Liver (tissue), 3 donors: ENCODE measurements at regions not wholly inside any gene's neighbourhood (a gene's known extent, or its start where the extent isn't known, plus 50 kb on each side); places are given as distances from the start of the nearest gene placed in this dataset.

Experiments used
- EGR1 ChIP-seq, 2 donors: IDR thresholded peaks; 2 replicates each; pipeline ENCODE4 v1.6.1; 2016 to 2018; ENCODE audit warnings: antibody characterized with exemption in 2 of 2, low read depth in 2 of 2
- JUND ChIP-seq, 2 donors: IDR thresholded peaks; 2 replicates each; pipeline ENCODE4 v1.6.1; 2016; ENCODE audit warnings: antibody characterized with exemption in 2 of 2
- TAF1 ChIP-seq: conservative IDR thresholded peaks from 2 replicates; pipeline ENCODE4 v1.6.1; 2016; ENCODE audit warnings: antibody characterized with exemption, mild to moderate bottlenecking
- YY1 ChIP-seq: IDR thresholded peaks from 2 replicates; pipeline ENCODE4 v1.6.1; 2016; ENCODE audit warnings: antibody characterized with exemption, mild to moderate bottlenecking
- TF ChIP-seq, protein P1 (sequence below): fragments of 150-350 bp; IDR thresholded peaks from 2 replicates; pipeline ENCODE4 v1.5.1; 2017; ENCODE audit warnings: improper control_type of control experiment, low read depth, low read length; ENCODE audit not compliant: missing input control
- donor health status: healthy.
- donor health status: healthy.

- TF ChIP-seq, protein P1, sequence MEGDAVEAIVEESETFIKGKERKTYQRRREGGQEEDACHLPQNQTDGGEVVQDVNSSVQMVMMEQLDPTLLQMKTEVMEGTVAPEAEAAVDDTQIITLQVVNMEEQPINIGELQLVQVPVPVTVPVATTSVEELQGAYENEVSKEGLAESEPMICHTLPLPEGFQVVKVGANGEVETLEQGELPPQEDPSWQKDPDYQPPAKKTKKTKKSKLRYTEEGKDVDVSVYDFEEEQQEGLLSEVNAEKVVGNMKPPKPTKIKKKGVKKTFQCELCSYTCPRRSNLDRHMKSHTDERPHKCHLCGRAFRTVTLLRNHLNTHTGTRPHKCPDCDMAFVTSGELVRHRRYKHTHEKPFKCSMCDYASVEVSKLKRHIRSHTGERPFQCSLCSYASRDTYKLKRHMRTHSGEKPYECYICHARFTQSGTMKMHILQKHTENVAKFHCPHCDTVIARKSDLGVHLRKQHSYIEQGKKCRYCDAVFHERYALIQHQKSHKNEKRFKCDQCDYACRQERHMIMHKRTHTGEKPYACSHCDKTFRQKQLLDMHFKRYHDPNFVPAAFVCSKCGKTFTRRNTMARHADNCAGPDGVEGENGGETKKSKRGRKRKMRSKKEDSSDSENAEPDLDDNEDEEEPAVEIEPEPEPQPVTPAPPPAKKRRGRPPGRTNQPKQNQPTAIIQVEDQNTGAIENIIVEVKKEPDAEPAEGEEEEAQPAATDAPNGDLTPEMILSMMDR: no peak
- TF ChIP-seq TAF1 (no peak), YY1 (no peak), JUND (IDR thresholded peaks at IDR 0.05) (no peak), EGR1 (IDR thresholded peaks at IDR 0.05; ENCODE audit: low read depth in 2 of 2) (no peak)
These were observed 56.7 kb upstream of the GALNT9 start for GRCh38 chr12:132385923-132386751.
